Epithelial cell of esophagus (primary cell): ENCODE measurements at regions not wholly inside any gene's neighbourhood (a gene's known extent, or its start where the extent isn't known, plus 50 kb on each side); places are given as distances from the start of the nearest gene placed in this dataset.

Experiments used
- DNase-seq: peaks from one replicate; pipeline ENCODE4 v3.0.0; 2010; ENCODE audit warnings: low read depth
- H3K4me3 ChIP-seq: 2 replicates; pipeline ENCODE4 v1.5.1; 2011; ENCODE audit warnings: mild to moderate bottlenecking, low read length, control low read depth
- TF ChIP-seq, protein P1 (sequence below): IDR thresholded peaks from 2 replicates; pipeline ENCODE4 v1.5.1; 2011; ENCODE audit warnings: low read depth, mild to moderate bottlenecking, low read length, control low read depth, inconsistent platforms; ENCODE audit not compliant: insufficient read depth; ENCODE audit errors: missing control alignments

DNA sequence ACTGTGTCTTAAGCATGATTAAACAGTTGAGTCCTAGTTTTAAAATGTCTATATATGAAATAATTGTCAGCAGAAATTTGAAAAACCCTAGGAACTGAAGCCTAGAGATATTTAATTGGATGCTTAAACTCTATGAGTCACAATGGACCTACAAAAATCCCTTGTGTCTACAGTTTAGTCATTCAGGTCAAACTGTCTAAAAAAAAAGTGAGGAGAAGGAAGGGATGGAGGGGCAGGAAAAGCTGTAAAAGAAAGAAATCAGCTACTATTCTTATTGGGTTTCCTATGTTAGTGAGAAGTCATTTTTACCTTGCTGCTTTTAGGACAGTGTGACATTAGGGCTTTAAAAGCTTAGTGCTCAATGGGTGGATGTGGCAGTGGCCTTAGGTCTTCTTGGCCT is 406.1 kb upstream of the FZD8 start:
- no peak overlapping the region for H3K4me3 ChIP-seq
- TF ChIP-seq, protein P1, sequence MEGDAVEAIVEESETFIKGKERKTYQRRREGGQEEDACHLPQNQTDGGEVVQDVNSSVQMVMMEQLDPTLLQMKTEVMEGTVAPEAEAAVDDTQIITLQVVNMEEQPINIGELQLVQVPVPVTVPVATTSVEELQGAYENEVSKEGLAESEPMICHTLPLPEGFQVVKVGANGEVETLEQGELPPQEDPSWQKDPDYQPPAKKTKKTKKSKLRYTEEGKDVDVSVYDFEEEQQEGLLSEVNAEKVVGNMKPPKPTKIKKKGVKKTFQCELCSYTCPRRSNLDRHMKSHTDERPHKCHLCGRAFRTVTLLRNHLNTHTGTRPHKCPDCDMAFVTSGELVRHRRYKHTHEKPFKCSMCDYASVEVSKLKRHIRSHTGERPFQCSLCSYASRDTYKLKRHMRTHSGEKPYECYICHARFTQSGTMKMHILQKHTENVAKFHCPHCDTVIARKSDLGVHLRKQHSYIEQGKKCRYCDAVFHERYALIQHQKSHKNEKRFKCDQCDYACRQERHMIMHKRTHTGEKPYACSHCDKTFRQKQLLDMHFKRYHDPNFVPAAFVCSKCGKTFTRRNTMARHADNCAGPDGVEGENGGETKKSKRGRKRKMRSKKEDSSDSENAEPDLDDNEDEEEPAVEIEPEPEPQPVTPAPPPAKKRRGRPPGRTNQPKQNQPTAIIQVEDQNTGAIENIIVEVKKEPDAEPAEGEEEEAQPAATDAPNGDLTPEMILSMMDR: no peak
- peak; percentile 8 for DNase-seq

- TF ChIP-seq, protein P1: peak; percentile 24
- H3K4me3 ChIP-seq: no peak overlapping the region
- no peak for DNase-seq
Observed at GRCh38 chr10:36042135-36042534, 400.0 kb upstream of the FZD8 start.

DNA sequence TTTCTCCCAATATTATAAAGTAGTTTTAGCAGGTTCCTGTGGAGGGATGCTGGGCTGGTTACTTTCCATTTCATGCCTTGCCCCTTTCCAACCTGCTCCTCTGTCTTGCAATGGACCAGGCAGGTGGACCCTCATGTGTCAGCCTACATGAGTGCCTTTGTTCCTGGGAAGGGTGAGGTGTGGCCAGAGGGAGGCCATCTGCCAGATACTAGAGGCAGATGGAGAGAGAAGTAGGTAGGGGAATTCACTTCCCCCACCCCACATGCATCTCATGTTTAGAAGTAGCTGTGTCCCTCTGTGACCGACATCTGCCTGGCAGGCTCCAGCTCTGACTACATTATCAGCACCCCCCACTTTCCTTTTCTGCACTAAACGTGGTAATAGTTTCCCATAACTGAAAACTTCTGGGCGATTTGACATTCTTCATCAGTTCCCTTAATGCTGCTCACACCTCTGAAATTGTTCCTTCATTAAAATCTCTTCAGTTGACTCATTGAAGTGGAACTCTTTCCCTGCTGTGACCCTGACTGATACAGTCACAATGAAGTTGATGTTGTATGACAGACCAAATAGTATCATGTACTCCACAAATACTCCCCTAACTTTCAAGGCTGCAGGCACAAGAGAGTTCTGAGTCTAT is 396.3 kb upstream of the FZD8 start:
- TF ChIP-seq, protein P1: no peak
- H3K4me3 ChIP-seq: no peak overlapping the region
- DNase-seq: no peak

DNA sequence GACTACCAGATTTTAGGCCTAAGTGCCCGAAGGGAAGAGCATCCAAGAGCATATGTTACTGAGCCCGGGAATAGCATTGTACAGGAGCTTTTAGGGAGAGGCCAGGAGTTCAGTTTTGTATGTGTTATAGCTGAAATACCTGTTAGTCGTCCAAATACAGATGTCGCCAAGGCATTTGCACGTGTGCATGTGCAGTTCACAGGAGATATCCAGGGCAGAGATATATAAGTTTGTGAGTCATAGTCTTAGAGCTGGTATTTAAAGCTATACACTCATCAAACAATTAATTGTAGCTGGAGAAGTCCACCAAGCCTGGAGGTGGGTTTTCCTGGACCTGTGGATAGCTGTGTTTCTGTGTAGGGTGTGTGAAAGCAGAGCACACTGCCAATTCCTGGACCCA is 394.0 kb upstream of the FZD8 start:
- H3K4me3 ChIP-seq: no peak overlapping the region

DNA sequence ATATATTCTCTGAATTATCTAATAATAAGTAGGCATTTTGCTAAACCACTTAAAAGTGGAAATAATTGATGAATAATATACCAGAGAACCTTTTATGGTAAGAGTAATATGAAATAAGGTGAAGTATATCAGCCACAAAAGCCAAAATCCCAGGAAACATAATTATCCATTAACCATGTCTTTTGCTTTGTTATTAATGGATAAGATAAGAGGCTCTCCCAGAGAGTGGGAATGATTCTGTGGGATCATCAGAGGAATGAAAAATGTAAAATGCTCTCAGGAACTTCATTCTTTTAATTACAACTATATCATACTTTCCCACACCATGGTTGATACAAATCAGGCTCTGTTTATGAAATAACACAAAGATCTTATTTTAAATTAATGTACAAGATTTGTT is 391.7 kb upstream of the FZD8 start:
- no peak overlapping the region for H3K4me3 ChIP-seq
- no peak for DNase-seq
- TF ChIP-seq, protein P1: no peak

More for the DNA sequence above, 394.0 kb upstream of the FZD8 start:
- TF ChIP-seq, protein P1: no peak
- peak; percentile 14 for DNase-seq

- H3K4me3 ChIP-seq: no peak overlapping the region
- DNase-seq: no peak
- TF ChIP-seq, protein P1: no peak
Observed at GRCh38 chr10:36030516-36030915, 388.4 kb upstream of the FZD8 start.

DNA sequence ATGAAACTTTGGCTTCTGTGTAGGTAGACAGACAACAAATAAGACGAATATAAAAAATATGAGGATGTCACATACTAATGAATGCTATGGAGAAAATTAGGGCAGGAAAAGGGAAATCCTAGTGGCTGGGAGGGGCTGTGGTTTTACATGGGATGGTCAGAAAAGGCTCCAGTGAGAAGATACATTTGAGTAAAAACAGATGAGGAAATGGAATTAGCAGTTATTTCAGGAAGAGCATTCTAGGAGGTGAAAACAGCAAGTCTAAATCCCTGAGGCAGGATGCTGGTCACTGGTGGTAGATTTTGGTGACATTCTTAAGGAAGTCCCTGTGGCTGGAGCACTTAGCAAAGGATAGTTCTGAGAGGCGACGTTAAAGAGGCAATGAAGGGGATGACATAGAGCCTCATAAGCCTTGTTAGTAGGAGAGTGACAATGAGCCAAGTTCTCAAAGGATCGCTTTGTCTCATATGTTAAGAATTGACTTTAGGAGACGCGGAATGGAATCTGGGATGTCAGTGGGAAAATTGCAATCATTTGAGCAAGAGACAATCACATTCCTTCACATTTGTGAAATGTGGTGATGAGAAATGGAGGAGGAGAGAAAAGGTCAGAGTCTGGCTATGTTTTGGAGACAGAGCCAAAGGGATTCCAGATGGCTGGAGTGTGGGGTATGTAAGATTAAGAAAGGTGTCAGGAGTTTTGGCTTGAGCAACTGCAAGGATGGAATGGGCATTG is 384.7 kb upstream of the FZD8 start:
- no peak overlapping the region for H3K4me3 ChIP-seq
- DNase-seq: no peak
- TF ChIP-seq, protein P1: no peak
